DMS153 treated with DMSO at 0.1 percent for 48 hours (cell line): ENCODE measurements at regions not wholly inside any gene's neighbourhood (a gene's known extent, or its start where the extent isn't known, plus 50 kb on each side); places are given as distances from the start of the nearest gene placed in this dataset.
"Not testable (repeated sequence)": the region's sequence is repeated elsewhere in the genome, so short reads cannot be mapped to it uniquely, and the experiment has no call there.

Experiments
- DNase-seq: peaks from one replicate; lab custom pipeline; 2025; ENCODE audit not compliant: unreplicated experiment; lab: John Stamatoyannopoulos, UW

GRCh38 chrX:115909017-115909416 lies 261.5 kb upstream of the AGTR2 start:
- DNase-seq = no peak

- no peak for DNase-seq
These were observed 258.6 kb upstream of the AGTR2 start for GRCh38 chrX:115911967-115912366.

DNA sequence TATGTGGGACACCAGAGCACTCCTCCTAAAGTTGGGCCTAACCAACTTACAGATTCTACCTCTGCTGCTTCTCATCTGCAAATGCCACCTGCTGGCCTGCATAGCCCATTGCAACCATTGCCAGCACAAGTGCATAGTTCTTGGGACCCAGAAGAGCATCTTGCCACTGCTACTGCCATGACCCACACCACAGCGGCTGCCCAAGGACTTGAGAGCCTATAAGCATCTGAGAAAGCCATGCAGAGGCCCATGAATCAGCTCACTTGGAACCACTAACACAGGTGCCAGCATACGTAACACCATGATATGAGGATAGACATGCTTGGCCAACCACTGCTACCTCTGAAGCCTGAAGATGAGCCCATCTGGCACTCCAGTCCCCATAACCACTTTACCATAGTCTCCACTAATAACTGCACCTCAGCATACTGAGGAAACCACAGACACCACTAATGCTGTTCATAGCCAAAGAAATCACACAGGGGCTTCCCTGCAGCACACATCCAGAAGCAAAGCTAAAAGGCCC lies 258.1 kb upstream of the AGTR2 start:
- DNase-seq = no peak

GRCh38 chrX:115913575-115913974 lies 257.0 kb upstream of the AGTR2 start:
- no peak for DNase-seq

DNA sequence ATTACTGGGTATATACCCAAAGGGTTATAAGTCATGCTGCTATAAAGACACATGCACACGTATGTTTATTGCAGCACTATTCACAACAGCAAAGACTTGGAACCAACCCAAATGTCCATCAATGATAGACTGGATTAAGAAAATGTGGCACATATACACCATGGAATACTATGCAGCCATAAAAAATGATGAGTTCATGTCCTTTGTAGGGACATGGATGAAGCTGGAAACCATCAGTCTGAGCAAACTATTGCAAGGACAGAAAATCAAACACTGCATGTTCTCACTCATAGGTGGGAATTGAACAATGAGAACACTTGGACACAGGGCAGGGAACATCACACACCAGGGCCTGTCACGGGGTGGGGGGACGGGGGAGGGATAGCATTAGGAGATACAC lies 254.9 kb upstream of the AGTR2 start:
- not testable (repeated sequence) for DNase-seq

GRCh38 chrX:115929480-115929879 lies 241.1 kb upstream of the AGTR2 start:
- no peak for DNase-seq

DNA sequence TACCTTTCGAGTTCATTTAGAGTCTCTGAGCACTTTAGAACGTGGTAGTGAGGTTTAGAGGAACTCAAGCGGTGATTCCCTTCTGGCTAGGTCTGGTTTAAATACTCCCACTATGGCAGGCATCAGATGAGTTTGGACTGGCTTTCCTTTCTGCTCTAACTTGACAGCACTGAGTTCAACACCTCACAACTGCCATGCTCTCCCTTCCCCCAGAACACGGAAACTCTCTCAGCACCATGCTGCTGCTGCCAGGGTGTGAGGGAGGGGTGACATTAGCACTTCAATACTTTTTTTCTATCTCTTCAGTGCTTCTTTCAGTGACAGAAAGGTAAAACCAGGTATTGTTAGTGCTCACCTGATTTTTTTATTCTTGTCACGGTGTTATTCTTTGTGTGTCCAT lies 234.5 kb upstream of the AGTR2 start:
- no peak for DNase-seq

GRCh38 chrX:115939070-115939469 lies 231.5 kb upstream of the AGTR2 start:
- no peak for DNase-seq

GRCh38 chrX:115939636-115940160 lies 230.8 kb upstream of the AGTR2 start:
- no peak for DNase-seq

GRCh38 chrX:115940348-115940747 lies 230.2 kb upstream of the AGTR2 start:
- DNase-seq = no peak

- peak; percentile 67 for DNase-seq
These were observed 229.6 kb upstream of the AGTR2 start for GRCh38 chrX:115940888-115941332.

GRCh38 chrX:115941388-115941787 lies 229.2 kb upstream of the AGTR2 start:
- DNase-seq = no peak

DNA sequence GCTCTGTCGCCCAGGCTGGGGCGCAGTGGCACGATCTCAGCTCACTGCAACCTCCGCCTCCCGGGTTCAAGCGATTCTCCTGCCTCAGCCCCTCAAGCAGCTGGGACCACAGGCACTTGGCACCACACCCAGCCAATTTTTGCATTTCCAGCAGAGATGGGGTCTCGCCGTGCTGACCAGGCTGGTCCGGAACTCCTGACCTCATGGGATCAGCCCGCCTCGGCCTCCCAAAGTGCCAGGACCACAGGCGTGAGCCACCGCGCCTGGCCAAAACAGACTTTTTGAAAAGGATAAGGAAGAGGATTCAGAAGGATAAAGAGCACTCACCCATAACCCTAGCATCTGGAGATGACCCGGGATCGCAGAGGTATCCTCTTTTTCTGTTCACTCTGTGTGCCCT lies 224.5 kb upstream of the AGTR2 start:
- no peak for DNase-seq

GRCh38 chrX:115948018-115948923 lies 222.3 kb upstream of the AGTR2 start:
- peak; percentile 1 for DNase-seq

DNA sequence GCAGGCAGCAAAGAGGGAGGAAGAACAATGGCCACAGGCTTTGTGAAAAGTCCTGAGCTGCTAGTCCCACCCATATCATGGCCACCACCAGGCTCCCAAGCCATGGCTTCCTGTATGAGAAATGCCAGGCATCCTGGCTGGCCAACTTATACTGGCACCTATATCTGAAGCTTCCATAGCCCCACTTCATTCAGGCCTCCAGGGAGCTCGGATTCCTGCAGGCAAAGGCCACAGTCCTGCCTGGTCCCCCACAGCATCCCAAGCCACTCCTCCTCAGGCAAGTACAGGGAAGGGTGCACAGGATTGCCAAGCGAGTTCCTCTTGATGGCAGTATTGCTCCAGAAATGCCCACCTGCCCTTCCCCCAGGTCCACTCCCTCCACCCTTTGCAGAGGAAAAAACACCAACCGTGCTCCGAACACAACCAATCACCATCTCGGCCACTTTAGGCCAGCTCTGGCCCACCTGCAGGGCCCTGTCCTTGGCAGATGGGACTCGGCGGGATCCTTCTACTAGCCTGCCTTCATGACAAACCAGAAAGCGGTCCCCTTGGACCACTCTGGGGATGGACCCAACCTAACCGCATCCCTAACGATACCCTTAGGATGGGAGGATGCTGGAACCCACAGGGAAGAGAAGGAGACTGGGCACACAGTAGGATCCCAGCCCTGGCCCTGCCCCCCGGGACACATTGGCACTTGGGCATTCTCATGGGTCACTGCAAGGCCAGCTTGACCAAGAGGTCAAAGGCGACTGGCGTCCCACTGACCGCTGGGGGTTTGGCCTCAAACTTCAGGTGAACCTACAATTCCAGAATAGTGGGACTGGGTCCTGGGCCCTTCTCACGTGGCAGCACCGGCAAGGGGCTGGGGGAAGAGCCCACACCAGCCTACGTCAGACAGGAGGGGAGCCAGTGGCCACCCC lies 220.4 kb upstream of the AGTR2 start:
- DNase-seq = no peak

DNA sequence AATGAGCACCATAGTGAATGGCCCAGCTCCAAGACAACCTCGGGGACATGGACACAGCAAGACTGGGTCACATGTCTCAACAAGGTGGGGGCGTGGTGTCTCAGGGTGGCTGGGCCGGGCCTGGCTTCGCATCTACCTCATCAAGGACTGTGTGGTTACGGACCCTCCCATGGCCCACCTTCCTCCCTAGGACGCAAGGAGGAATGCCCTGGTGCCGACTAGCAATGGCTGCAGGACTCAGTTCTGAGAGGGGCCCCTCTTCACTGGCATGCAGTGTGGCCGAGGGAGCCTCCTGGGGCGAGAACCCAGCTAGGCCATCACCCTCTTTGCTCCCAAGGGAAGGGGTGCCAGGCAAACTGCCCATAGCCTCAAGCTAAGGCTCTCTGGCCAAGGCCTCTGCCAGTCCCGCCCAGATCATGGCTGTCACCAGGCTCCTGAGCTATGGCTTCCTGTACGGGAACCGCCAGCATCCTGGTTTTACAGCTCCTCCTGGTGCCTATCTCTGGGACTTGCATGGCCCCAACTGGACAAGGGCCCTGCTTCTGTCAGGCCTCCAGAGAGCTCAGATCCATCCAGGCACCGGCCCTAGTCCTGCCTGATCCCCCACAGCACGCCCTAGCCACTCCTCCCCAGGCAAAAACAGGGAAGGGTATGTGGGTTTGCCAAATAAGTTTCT lies 218.0 kb upstream of the AGTR2 start:
- peak; percentile 49 for DNase-seq

- DNase-seq = peak; percentile 8
These were observed 212.6 kb upstream of the AGTR2 start for GRCh38 chrX:115957862-115958490.

GRCh38 chrX:115958687-115959359 lies 211.7 kb upstream of the AGTR2 start:
- DNase-seq = no peak

GRCh38 chrX:115960440-115961084 lies 210.0 kb upstream of the AGTR2 start:
- no peak for DNase-seq
